Testis (tissue), 2 donors: ENCODE measurements at regions not wholly inside any gene's neighbourhood (a gene's known extent, or its start where the extent isn't known, plus 50 kb on each side); places are given as distances from the start of the nearest gene placed in this dataset.

Source experiments
- CTCF ChIP-seq, 3 experiments: fragments of 450-650 bp in 2 of 3; fragments of 200-600 bp in 1 of 3; sonication (generic) in 1 of 3; IDR thresholded peaks; one replicate each; pipeline ENCODE4 v1.5.1; 2016 to 2019; ENCODE audit warnings: antibody characterized with exemption in 3 of 3, mild to moderate bottlenecking in 2 of 3, moderate library complexity in 1 of 3
- POLR2A ChIP-seq: fragments of 450-650 bp; IDR thresholded peaks from one replicate; pipeline ENCODE4 v1.6.1; 2017; ENCODE audit warnings: antibody characterized with exemption, mild to moderate bottlenecking, moderate library complexity

- no peak for TF ChIP-seq CTCF (IDR thresholded peaks at IDR 0.05)
- TF ChIP-seq POLR2A: no peak
Observed at GRCh38 chr19:28558783-28559182, 654.2 kb downstream of the UQCRFS1 start.
